Cardiac fibroblast (primary cell): ENCODE measurements at regions not wholly inside any gene's neighbourhood (a gene's known extent, or its start where the extent isn't known, plus 50 kb on each side); places are given as distances from the start of the nearest gene placed in this dataset.

Experiments
- DNase-seq, 2 donors: peaks; one replicate each; pipeline versions ENCODE4 v3.0.0 to v3.0.0-alpha.2; 2010; ENCODE audit warnings: low read depth in 2 of 2
- H3K4me3 ChIP-seq, 2 donors: replicated peaks in 1 of 2; 1 replicate in 1 of 2; 2 replicates in 1 of 2; pipeline ENCODE4 v1.5.1; 2011; ENCODE audit warnings: low read depth in 2 of 2, low read length in 2 of 2, mild to moderate bottlenecking in 2 of 2, moderate library complexity in 1 of 2
- CTCF ChIP-seq: IDR thresholded peaks from one replicate; pipeline ENCODE4 v1.5.1; 2011; ENCODE audit warnings: low read depth, mild to moderate bottlenecking, low read length, inconsistent platforms

- no peak for TF ChIP-seq CTCF
- DNase-seq = no peak
- H3K4me3 ChIP-seq = no peak overlapping the region
Measured at GRCh38 chr13:65057986-65058385, 2172.2 kb downstream of the PCDH9 start.

- TF ChIP-seq CTCF = no peak
- DNase-seq = no peak
- no peak overlapping the region for H3K4me3 ChIP-seq
Measured at GRCh38 chr13:65054277-65054676, 2175.9 kb downstream of the PCDH9 start.

- no peak for TF ChIP-seq CTCF
- H3K4me3 ChIP-seq = no peak overlapping the region
- DNase-seq = no peak
Measured at GRCh38 chr13:65036999-65037398, 2193.1 kb downstream of the PCDH9 start.

GRCh38 chr13:65035302-65035701, 2194.8 kb downstream of the PCDH9 start:
- no peak overlapping the region for H3K4me3 ChIP-seq
- TF ChIP-seq CTCF = no peak
- no peak for DNase-seq

- H3K4me3 ChIP-seq = no peak overlapping the region
- DNase-seq = no peak
- TF ChIP-seq CTCF = no peak
Measured at GRCh38 chr13:65034266-65034665, 2195.9 kb downstream of the PCDH9 start.

GRCh38 chr13:65032825-65033224, 2197.3 kb downstream of the PCDH9 start:
- DNase-seq = no peak
- no peak overlapping the region for H3K4me3 ChIP-seq
- TF ChIP-seq CTCF = no peak

GRCh38 chr13:65028101-65028500, 2202.0 kb downstream of the PCDH9 start:
- no peak for TF ChIP-seq CTCF
- no peak overlapping the region for H3K4me3 ChIP-seq
- DNase-seq = no peak
